GM21723 (cell line): ENCODE measurements at regions not wholly inside any gene's neighbourhood (a gene's known extent, or its start where the extent isn't known, plus 50 kb on each side); places are given as distances from the start of the nearest gene placed in this dataset.

ENCODE experiments used
- ATAC-seq: cut with Tn5 transposase; IDR thresholded peaks from one replicate; pipeline ENCODE4 v1.9.1; 2021; ENCODE audit warnings: mild to moderate bottlenecking, moderate library complexity; ENCODE audit not compliant: unreplicated experiment

GRCh38 chr12:18207266-18207665 is 54.1 kb upstream of the PIK3C2G start:
- no peak for ATAC-seq

GRCh38 chr12:18206198-18206597 is 55.1 kb upstream of the PIK3C2G start:
- no peak for ATAC-seq

DNA sequence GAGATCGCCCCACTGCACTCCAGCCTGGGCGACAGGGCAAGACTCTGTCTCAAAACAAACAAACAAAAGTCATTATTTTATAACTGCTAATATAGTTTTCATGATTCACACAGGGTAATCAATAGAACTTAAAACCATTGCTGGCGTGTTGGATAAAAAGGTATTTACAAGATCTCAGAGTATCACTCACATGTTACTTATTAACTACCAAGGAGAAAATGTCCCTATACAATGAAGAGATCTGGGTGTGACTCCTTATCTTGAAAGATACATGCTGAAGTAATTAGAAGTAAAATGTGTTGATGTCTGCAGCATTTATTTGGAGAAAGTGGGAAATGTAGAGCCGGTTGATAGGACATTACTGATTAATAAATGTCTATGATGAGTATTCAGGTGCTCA is 57.3 kb upstream of the PIK3C2G start:
- no peak for ATAC-seq

- no peak for ATAC-seq
Measured at GRCh38 chr12:18192119-18192518, 69.2 kb upstream of the PIK3C2G start.

DNA sequence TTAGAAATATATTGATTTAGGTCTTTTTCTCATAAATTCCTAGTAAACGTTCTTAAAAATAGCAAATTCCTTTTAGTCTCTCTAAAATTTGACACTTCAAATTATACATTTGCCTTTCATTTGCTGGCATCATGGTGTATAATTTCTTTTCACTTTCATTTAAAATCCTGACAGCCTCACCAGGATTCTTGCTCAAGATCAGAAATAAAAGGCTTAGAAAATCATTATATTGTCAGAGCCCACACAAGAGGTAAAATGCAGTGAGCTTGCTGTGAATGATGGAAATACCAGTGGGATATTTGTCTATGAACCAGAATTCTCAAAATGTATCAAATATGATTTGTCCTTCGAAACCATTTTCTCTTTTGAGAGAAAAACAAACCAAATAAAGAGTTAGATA is 78.2 kb upstream of the PIK3C2G start:
- no peak for ATAC-seq

DNA sequence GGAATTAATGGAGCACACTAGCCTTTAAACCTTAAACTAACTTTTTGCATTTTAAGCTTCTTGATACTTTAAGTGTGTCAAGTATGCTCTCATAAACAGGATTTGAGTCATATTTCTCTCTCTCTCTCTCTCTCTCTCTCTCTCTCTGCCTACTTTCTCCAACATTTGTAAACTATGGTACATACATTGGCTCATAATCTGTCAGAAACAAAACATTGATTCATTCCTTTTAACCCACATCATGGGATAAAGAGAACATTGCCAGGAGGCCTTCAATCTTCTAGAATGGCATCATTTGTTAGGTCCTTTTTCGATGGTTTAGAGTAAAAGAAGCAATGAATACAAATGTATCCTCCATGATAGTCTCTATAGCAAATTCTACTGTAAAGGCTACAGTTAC is 81.6 kb upstream of the RERGL start:
- ATAC-seq: no peak

DNA sequence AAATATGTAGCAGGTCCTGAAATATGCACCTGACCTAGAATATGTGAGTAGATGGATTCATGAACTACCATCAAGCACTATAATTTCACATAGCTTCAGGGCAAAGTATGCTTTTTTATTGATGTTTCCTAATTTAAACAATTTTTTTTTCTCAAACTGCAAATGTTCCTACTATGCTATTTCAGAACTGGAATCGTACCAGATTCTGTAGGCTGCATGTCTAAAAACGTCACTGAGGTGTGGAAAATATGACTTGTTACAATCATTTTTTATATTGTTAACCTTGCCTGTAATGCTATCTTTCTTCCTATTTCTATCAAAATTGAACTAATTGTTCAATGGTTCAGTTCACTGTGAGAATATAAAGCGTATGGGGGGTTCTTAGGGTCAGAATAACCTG is 78.0 kb upstream of the RERGL start:
- ATAC-seq: no peak

DNA sequence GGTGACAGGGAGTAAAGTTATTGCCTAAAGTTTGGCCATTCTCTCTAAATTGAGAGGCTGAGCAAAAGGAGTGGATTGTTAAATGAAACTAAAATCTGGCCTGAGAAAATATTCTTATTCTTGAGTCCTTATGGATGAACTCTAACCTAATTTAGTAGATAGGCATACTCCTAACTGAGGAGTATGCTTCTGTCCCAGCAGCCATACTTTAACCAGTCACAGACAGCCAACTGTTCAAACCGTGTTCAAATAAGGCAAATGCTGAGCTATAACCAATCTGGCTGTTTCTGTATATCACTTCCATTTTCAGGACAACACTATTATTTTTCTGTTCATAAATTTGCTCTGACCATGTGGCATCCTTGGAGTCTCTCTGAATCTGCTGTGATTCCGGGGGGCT is 75.9 kb upstream of the RERGL start:
- ATAC-seq: peak; percentile 40

GRCh38 chr12:18165422-18165871 is 75.5 kb upstream of the RERGL start:
- ATAC-seq: peak; percentile 96

DNA sequence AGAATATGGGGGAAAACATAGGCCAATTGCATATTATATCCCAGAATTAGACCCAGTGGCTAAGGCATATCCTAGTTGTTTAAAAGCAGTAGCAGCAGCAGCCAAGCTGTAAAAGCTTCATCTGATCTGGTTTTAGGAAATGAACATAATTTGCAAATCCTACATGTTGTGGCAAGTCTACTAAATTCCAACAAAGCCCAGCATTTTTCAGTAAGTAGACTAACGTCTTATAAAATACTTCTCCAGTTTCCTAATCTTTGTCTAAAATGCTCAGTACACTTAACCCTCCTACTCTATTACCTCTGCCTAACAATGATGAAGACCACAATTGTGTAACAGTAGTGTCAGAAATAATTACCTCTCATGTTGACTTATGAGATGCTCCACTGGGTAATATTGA is 70.9 kb upstream of the RERGL start:
- no peak for ATAC-seq

GRCh38 chr12:18158774-18159557 is 69.0 kb upstream of the RERGL start:
- ATAC-seq: peak; percentile 57

GRCh38 chr12:18153826-18154225 is 63.8 kb upstream of the RERGL start:
- no peak for ATAC-seq

DNA sequence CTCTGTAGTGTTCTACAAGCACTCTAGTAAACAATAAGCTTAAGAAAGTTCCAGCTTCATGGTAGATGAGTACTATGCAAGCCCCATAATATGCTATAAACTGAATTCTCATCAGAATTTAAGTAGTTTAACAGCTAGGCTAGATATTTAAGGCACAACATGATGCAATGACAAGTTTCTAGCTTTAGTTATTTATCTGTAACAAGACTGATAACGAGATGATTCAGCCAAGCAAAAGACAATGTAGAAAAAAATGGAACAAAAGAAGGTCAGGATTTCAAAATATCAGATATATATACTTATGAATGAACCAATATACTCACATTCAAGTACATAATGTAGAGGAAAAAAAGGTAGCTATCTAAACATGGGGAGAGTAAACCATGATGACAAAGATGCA is 61.0 kb upstream of the RERGL start:
- no peak for ATAC-seq

GRCh38 chr12:18148961-18149360 is 59.0 kb upstream of the RERGL start:
- ATAC-seq: no peak

- ATAC-seq: no peak
Measured at GRCh38 chr12:18146363-18146762, 56.4 kb upstream of the RERGL start.

DNA sequence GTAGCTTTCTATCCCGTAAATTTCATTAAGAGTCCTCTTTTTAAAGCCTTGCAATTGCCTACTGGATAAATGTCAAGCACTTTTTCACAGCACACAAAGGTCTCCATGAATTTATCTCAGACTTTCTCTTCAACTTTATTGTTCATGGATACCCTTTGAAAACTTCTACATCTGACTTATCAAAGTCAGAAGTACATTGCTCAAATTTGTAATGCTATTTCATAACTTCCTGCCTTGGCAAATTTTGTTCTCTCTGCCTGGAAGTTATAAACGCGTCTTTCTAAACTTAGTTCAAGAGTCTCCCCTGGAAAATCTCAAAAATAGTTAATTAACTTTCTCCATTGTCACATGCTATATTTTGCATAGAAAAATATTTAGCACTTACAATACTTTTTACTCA is 55.9 kb upstream of the RERGL start:
- no peak for ATAC-seq

DNA sequence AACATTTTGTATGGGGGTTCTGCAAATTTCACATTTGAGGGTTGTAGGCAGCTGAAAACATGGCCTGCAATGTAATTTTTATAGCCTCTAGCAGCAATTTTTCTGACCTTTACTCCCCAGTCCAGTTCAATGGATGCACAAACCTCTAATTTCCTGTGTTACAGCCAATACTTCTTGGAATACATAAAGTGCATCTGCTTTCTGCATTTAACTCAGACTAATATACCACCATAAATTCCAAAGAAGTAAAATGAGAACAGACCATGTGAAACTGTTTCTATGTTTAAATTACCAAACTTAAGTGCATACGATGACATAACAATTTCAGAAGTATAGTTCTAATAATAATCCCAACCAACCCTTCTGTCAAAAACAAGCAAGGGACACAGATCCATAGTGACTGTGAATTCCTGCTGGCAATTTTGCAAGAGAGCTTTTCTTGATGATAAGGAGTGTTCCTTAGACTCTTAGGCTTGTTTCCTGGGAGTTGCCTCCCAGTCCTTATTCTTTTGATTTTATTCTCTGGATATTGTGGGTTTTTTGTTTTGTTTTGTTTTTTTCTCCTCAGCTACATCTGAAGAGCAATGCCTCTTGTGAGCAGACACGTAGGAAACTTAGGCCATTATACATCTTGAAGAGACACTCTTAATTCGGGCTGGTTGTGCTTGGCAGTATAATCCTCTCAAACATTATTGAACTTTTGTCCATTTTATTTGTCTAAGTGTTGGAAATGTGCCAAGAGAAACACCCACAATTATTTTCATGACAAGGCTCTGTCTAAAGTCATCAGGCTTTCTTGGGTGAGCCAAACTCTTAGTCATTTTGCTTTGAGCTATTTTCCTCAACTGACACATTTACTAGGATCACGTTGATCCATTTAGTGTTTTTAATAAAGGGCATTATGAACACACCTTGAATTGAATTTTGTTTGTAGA is 51.3 kb upstream of the RERGL start:
- no peak for ATAC-seq

GRCh38 chr12:18139989-18140596 is 50.1 kb upstream of the RERGL start:
- peak; percentile 54 for ATAC-seq
